ENCODE measurements at regions not wholly inside any gene's neighbourhood (a gene's known extent, or its start where the extent isn't known, plus 50 kb on each side); places are given as distances from the start of the nearest gene placed in this dataset.

- no peak for DNase-seq
- H3K4me3 ChIP-seq = no peak overlapping the region
Observed at GRCh38 chr20:50290112-50290511, 99.5 kb downstream of the CEBPB start.

DNA sequence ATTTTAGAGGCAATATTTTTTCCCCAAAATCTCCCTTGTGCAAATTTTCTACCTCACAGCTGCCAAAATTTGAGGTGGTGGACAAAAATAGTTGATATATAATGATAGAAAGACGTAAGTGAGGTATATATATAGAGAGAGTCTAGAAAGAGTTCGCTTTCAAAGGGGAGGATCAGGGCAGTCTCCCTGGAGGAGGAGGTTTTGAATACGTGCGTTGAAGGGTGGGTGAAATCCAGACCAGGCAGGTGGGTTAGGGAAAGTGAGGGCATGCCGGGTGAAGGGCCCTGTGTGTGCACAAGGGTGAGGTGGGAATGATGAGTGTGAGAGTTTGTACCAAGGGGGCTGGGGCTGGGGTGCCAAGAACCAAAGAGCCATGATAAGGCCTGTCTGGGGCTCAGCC is 100.2 kb downstream of the CEBPB start:
- Histone ChIP-seq H3K36me3 (no peaks in the 10 kb centered on the region), H3K27me3 (no peaks in the 10 kb centered on the region), H3K4me3 (no peak overlapping the region), H3K9me3 (no peaks in the 10 kb centered on the region)
- no peak for DNase-seq

More at GRCh38 chr20:50290112-50290511, 99.5 kb downstream of the CEBPB start:
- Histone ChIP-seq H3K27me3 (no peaks in the 10 kb centered on the region), H3K9me3 (no peaks in the 10 kb centered on the region), H3K36me3 (no peaks in the 10 kb centered on the region)

DNA sequence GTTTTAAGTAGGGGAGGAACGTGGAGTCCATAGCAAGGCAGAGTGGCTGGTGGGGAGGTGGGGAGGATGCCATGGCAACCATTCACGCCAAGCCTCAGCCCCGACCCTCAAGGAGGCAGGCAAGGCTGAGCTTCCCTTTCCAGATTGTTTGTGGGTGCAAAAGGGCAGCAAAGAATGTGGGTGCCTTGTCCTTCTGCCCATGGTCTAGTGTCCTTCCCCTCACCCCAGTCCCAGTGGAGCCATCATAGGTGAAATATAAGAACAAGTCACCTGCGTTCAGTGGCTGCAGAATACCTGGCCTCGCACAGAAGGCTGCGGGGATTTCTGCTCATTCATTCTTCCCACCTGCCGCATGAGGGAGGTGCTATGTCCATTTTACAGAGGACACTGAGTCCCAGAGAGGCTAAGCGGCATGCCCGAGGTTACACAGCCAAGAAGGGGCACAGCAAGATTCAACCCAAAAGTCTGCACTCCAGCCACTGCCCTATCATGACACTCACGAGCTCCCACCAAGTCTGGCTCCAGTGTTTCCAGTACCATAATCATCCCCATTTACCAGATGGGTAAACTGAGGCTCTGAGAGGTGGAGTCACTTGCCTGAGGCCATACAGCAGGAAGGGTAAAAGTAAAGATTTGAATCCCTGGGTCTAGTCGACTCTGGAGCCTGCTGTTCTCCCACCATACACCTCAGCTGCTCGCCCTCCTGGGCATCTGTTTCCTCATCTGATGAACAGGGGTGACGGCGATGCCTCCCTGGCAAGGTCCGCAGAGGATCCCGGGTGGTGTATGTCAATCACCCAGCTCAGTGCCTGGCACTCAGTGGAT is 100.8 kb downstream of the CEBPB start:
- Histone ChIP-seq H3K27me3 (no peaks in the 10 kb centered on the region), H3K9me3 (no peaks in the 10 kb centered on the region), H3K4me3 (no peak overlapping the region), H3K36me3 (no peaks in the 10 kb centered on the region)
- no peak for DNase-seq

DNA sequence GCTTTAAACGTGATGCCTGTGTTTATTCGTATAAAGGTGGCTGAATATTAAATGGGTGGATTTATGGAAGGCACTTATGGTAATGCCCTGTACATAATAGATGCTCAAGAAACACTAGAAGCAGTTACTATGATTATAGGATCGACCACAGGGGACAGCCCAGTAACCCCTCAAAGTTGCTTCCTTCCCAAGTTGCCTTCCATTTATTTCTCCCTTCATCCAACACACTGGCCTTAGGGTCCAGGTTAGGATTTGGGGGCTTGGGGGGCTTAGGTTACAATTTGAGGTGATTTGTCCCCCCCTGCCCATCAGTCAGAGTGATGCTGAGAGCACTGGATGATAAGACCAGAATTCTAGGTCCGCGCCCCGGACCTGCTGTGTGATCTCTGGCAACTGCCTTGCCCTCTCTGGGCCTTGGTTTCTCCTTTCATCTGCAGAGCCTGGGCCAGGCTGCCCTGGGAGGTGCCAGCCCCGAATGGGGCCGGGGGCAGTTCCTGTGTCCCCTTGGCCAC is 101.5 kb downstream of the CEBPB start:
- no peaks in the 10 kb centered on the region for H3K9me3 ChIP-seq
- H3K36me3 ChIP-seq = no peaks in the 10 kb centered on the region
- no peak overlapping the region for H3K4me3 ChIP-seq
- no peak for DNase-seq
- H3K27me3 ChIP-seq = no peaks in the 10 kb centered on the region

- DNase-seq = peak; percentile 97
- Histone ChIP-seq H3K4me3 (no peak overlapping the region), H3K27me3 (no peaks in the 10 kb centered on the region), H3K9me3 (no peaks in the 10 kb centered on the region), H3K36me3 (no peaks in the 10 kb centered on the region)
Observed at GRCh38 chr20:50292591-50293283, 102.1 kb downstream of the CEBPB start.

- no peak for DNase-seq
- no peak overlapping the region for H3K4me3 ChIP-seq
- H3K27me3 ChIP-seq = no peaks in the 10 kb centered on the region
- H3K9me3 ChIP-seq = no peaks in the 10 kb centered on the region
- H3K36me3 ChIP-seq = no peaks in the 10 kb centered on the region
Observed at GRCh38 chr20:50293284-50294139, 102.9 kb downstream of the CEBPB start.

DNA sequence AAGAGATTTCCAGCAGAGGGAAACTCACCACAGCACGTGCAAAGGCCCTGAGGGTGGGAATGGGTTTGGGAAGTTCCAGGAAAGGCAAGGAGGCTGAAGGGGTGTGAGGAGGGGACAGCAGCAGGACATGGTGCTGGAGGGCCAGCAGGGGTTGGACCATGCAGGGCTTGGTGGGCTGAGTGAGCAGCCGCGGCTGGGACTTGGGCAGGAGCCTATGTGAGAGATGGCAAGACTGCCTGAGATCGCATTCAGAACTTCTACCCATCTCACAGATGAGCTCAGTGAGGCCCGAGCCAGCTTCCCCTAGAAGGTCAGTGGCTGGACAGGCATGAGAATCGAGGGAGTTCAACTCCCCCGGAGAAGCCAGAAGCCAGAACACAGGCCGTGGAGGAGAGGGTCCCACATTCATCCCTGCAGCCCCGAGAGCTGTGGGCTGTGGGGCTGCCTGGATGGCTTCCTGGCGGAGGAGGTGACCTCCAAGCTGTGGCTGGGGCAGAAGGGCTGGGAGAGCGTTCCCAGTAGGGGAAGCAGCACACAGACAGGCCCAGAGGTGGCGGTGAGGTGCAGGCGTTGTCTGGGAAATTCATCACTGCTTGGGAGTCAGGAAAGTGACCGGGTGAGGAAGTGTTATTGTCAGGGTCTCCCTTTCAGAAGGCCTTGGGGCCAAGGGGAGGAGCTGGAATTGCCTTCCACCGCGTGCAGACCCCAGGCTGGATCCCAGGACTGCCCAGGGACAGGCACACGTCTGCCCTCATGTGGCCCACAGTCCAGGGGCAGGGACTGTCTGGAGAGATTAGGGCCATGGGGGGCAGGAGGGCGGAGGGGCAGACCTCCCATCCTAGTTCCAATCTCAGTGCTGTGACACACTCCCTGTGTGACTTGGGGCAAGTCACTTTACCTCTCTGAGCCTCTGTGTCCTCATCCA is 103.8 kb downstream of the CEBPB start:
- Histone ChIP-seq H3K9me3 (no peaks in the 10 kb centered on the region), H3K27me3 (no peaks in the 10 kb centered on the region), H3K4me3 (no peak overlapping the region), H3K36me3 (no peaks in the 10 kb centered on the region)
- no peak for DNase-seq

GRCh38 chr20:50295345-50295744 is 104.7 kb downstream of the CEBPB start:
- no peaks in the 10 kb centered on the region for H3K9me3 ChIP-seq
- DNase-seq = no peak
- no peak overlapping the region for H3K4me3 ChIP-seq
- no peaks in the 10 kb centered on the region for H3K36me3 ChIP-seq
- no peaks in the 10 kb centered on the region for H3K27me3 ChIP-seq

GRCh38 chr20:50295762-50296449 is 105.3 kb downstream of the CEBPB start:
- Histone ChIP-seq H3K27me3 (no peaks in the 10 kb centered on the region), H3K36me3 (no peaks in the 10 kb centered on the region), H3K9me3 (no peaks in the 10 kb centered on the region), H3K4me3 (no peak overlapping the region)
- no peak for DNase-seq

- Histone ChIP-seq H3K36me3 (no peaks in the 10 kb centered on the region), H3K9me3 (no peaks in the 10 kb centered on the region), H3K27me3 (no peaks in the 10 kb centered on the region), H3K4me3 (no peak overlapping the region)
- DNase-seq = no peak
Observed at GRCh38 chr20:50296450-50297375, 106.1 kb downstream of the CEBPB start.

- peaks cover 4% of the 10 kb centered on the region; the same call in 1 of the 2 replicates for H3K9me3 ChIP-seq
- no peak for DNase-seq
- H3K4me3 ChIP-seq = no peak overlapping the region
Observed at GRCh38 chr20:50297498-50298376, 107.1 kb downstream of the CEBPB start.

DNA sequence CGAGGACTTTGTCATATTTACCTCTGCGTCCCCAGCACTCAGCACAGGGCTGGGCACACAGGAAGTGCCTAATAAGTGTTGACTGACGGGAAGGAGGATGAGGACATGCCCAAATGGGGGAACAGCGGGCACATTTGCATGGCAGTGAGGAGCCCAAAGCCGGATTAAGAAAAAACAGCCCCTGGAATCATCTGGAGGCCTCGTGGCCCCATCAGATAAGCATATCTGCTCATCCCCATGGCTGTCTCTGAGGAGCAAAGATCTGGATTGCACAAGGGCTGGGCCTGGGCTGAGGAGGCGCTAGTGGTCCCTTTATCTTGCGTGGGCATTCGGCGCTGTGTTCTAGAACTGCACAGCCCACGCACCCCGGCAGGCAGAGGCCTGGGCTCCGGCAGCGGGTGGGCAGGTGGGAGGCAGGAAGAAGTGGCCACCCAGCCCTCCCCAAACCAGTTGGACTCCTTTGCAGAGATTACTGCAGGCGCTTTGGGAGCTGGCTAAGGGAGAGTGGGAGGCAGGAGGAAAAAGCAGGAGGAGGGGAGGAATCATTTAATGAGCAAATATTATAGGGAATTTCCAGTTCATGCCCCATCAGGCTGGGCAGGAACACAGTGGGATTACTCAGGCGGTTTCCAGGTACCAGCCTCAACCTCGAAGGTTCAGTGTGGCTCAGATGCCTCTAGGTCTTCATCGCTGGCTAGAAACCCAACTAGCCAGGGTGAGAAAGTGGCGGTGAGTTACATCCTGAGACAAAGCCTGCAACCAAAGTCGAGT is 108.1 kb downstream of the CEBPB start:
- Histone ChIP-seq H3K4me3 (no peak overlapping the region), H3K27me3 (no peaks in the 10 kb centered on the region), H3K36me3 (no peaks in the 10 kb centered on the region), H3K9me3 (peaks cover 7% of the 10 kb centered on the region; the same call in 1 of the 2 replicates)
- DNase-seq = no peak

More at GRCh38 chr20:50297498-50298376, 107.1 kb downstream of the CEBPB start:
- H3K36me3 ChIP-seq = no peaks in the 10 kb centered on the region
- no peaks in the 10 kb centered on the region for H3K27me3 ChIP-seq

DNA sequence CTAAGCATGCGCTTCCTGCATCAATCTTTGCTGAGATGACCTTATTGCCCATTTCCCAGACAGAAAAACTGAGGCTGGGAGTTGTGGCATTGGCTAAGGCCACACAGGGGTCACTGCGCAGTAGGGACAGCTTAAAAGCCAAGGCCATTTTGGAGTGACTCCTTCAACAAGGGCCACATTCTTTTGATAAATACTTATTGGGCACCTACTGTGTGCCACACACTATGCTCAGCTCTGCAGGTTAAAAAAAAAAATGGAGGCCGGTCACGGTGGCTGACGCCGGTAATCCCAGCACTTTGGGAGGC is 108.6 kb downstream of the CEBPB start:
- Histone ChIP-seq H3K4me3 (no peak overlapping the region), H3K9me3 (peaks cover 7% of the 10 kb centered on the region; the same call in 1 of the 2 replicates)
- no peak for DNase-seq

More for the DNA sequence above, 108.6 kb downstream of the CEBPB start:
- Histone ChIP-seq H3K36me3 (no peaks in the 10 kb centered on the region), H3K27me3 (no peaks in the 10 kb centered on the region)
